Kidney (tissue), 13 donors: ENCODE measurements at regions not wholly inside any gene's neighbourhood (a gene's known extent, or its start where the extent isn't known, plus 50 kb on each side); places are given as distances from the start of the nearest gene placed in this dataset.

Experiments used
- DNase-seq, 5 donors: peaks; one replicate each; pipeline ENCODE4 v3.0.0-alpha.2; 2013 to 2020
- FAIRE-seq: peaks from 2 replicates; lab custom pipeline; 2012; peaks lifted over from hg19 to GRCh38; lab: Jason Lieb, UNC
- H3K27ac ChIP-seq, 2 donors: one replicate each; pipeline ENCODE4 v1.7.0; 2013; ENCODE audit warnings: low read depth in 2 of 2, low read length in 2 of 2, inconsistent platforms in 1 of 2
- H3K27me3 ChIP-seq: one replicate; pipeline ENCODE4 v1.7.1; 2013; ENCODE audit warnings: low read length, inconsistent platforms; ENCODE audit not compliant: control insufficient read depth, insufficient read depth
- H3K36me3 ChIP-seq, 3 donors: one replicate each; pipeline versions ENCODE4 v1.7.0 to v1.7.1; 2013; ENCODE audit warnings: low read length in 3 of 3, control low read depth in 1 of 3, inconsistent platforms in 1 of 3; ENCODE audit not compliant: insufficient read depth in 3 of 3, control insufficient read depth in 2 of 3
- H3K4me1 ChIP-seq, 3 donors: one replicate each; pipeline versions ENCODE4 v1.7.0 to v1.7.1; 2013; ENCODE audit warnings: low read length in 3 of 3, inconsistent platforms in 1 of 3, low read depth in 1 of 3; ENCODE audit not compliant: control insufficient read depth in 2 of 3, insufficient read depth in 2 of 3
- H3K4me3 ChIP-seq, 3 donors: one replicate each; pipeline versions ENCODE4 v1.7.0 to v1.8.1; 2013; ENCODE audit warnings: low read length in 3 of 3, control low read depth in 1 of 3, inconsistent platforms in 1 of 3
- H3K9ac ChIP-seq, 3 donors: one replicate each; pipeline versions ENCODE4 v1.7.0 to v1.7.1; 2013; ENCODE audit warnings: low read length in 3 of 3, control low read depth in 1 of 3, inconsistent platforms in 1 of 3
- H3K9me3 ChIP-seq, 3 donors: one replicate each; pipeline versions ENCODE4 v1.7.0 to v1.7.1; 2013; ENCODE audit warnings: low read length in 3 of 3, control low read depth in 1 of 3, inconsistent platforms in 1 of 3; ENCODE audit not compliant: control insufficient read depth in 2 of 3, insufficient read depth in 1 of 3
- intact Hi-C: fragments of 100-400 bp; cut with DNase I; formaldehyde crosslinking; loops from one replicate; pipeline ENCODE4 v1.11.1; 2022
- TF ChIP-seq, protein P1 (sequence below): IDR thresholded peaks from 3 replicates; pipeline ENCODE4 v1.5.1; 2012; ENCODE audit warnings: mild to moderate bottlenecking, moderate library complexity, borderline replicate concordance; ENCODE audit not compliant: insufficient read depth; ENCODE audit errors: extremely low read depth
- donor health status: control.
- donor health status: control.
- donor health status: control.
- donor health status: control.
- donor health status: control.
- donor health status: DM: yes; HTN: yes; CAD: no.
- donor health status: Normal renal cell carcinoma (clear cell type).

DNA sequence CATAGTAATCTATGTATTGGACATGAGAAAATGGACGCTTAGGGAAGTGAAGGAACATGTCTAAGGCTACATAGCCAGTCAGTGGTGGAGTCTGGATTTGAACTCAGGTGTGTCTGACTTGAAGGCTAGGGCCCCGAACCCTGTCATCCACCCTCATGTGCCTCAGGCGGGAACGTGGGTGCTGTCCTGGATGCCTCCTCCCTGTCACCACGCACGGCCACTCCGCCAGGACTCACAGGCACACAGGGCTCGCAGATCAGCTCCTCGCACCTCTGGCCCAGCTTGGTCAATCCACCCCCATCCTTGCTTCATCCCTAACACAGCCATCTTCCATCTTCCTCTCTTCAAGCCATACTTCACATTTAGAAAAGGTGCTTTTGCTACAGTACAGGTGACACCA, 154.7 kb downstream of the KCNJ12 start:
- DNase-seq (no peak), FAIRE-seq (no peak)
- no peaks in the 10 kb centered on the region for H3K27me3 ChIP-seq
- TF ChIP-seq, protein P1, sequence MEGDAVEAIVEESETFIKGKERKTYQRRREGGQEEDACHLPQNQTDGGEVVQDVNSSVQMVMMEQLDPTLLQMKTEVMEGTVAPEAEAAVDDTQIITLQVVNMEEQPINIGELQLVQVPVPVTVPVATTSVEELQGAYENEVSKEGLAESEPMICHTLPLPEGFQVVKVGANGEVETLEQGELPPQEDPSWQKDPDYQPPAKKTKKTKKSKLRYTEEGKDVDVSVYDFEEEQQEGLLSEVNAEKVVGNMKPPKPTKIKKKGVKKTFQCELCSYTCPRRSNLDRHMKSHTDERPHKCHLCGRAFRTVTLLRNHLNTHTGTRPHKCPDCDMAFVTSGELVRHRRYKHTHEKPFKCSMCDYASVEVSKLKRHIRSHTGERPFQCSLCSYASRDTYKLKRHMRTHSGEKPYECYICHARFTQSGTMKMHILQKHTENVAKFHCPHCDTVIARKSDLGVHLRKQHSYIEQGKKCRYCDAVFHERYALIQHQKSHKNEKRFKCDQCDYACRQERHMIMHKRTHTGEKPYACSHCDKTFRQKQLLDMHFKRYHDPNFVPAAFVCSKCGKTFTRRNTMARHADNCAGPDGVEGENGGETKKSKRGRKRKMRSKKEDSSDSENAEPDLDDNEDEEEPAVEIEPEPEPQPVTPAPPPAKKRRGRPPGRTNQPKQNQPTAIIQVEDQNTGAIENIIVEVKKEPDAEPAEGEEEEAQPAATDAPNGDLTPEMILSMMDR = no peak
- no peak overlapping the region for H3K9ac ChIP-seq
- peaks cover 0 to 4% (median 0%) of the 10 kb centered on the region in 3 donors for H3K36me3 ChIP-seq
- intact Hi-C loops = no loop called here
- no peak overlapping the region for H3K27ac ChIP-seq
- H3K9me3 ChIP-seq = no peaks in the 10 kb centered on the region
- H3K4me1 ChIP-seq = no peaks in the 10 kb centered on the region
- no peak overlapping the region for H3K4me3 ChIP-seq

DNA sequence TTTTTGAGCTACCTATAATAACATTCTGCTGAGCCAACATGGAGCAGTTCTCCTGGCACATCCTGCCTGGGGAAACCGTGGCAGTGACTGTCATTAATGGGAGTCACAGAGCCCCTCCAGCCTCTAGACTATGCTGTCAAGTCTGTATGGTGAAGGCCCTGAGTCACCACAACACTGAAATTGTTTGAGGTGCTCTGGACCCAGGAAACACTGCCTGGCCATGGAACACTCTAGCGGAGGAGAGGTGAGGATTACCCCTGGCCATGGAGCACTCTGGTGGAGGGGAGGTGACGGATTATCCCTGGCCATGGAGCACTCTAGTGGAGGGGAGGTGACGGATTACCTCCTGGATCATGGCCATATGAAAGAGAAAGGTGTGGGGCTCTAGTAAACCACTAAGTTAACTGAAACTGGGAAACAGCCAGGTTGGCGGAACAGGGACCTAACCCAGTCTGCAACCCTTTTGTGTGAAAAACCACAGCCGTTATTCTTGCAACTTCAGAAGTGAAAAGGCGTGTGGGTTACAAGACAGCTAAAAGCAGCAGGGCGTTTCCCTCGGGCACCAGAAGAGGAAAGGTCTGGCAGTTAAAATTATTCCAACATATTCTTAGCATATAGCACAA, 156.7 kb downstream of the KCNJ12 start:
- DNase-seq (no peak), FAIRE-seq (no peak)
- intact Hi-C loops = no loop called here
- Histone ChIP-seq H3K9ac (no peak overlapping the region), H3K4me3 (no peak overlapping the region), H3K27ac (no peak overlapping the region), H3K9me3 (peaks cover 0 to 6% (median 0%) of the 10 kb centered on the region in 3 donors), H3K36me3 (peaks cover 0 to 4% (median 0%) of the 10 kb centered on the region in 3 donors), H3K4me1 (no peaks in the 10 kb centered on the region), H3K27me3 (no peaks in the 10 kb centered on the region)
- TF ChIP-seq, protein P1 = no peak

DNA sequence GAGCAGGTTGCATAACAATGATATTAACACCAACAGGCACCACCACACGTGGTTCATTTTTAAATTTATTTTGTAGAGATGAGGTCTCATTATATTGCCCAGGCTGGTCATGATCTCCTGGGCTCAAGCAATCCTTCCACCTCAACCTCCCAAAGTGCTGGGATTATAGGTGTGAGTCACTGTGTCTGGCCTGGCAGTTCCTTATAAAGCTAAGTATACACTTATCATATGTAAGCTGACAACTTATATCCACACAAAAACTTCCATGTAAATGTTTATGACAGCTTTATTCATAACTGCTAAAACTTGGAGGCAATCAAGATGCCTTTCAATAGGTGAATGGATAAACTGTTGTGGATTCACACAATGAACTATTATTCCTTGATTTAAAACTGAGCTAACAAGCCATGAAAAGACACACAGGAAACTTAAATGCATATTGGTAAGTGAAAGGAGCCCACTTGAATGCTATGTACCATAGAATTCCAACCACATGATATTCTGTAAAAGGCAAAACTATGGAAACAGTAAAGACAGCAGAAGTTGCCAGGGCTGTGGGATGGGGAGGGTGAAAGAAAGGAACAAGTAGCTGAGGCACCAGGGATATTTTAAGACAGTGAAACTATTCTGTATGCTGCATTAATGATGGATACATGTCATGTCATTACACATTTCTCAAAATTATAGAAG, 156.5 kb upstream of the KCNJ18 start:
- Histone ChIP-seq H3K27ac (no peak overlapping the region), H3K27me3 (no peaks in the 10 kb centered on the region), H3K9me3 (peaks cover 0 to 14% (median 0%) of the 10 kb centered on the region in 3 donors), H3K4me1 (no peaks in the 10 kb centered on the region), H3K9ac (no peak overlapping the region), H3K36me3 (peaks cover 0 to 4% (median 0%) of the 10 kb centered on the region in 3 donors), H3K4me3 (no peak overlapping the region)
- TF ChIP-seq, protein P1 = no peak
- DNase-seq (no peak), FAIRE-seq (no peak)
- intact Hi-C loops = no loop called here
